Progenitor cell of endocrine pancreas (in vitro differentiated cells): ENCODE measurements at regions not wholly inside any gene's neighbourhood (a gene's known extent, or its start where the extent isn't known, plus 50 kb on each side); places are given as distances from the start of the nearest gene placed in this dataset.

Source experiments
- DNase-seq: peaks from one replicate; pipeline ENCODE4 v3.0.0; 2021; ENCODE audit warnings: low spot score; ENCODE audit not compliant: unreplicated experiment
- H3K27ac Mint-ChIP-seq: 2 replicates; pipeline ENCODE4 v1.8.0; 2021; ENCODE audit warnings: mild to moderate bottlenecking, moderate library complexity, mixed read lengths
- H3K27me3 Mint-ChIP-seq: 2 replicates; pipeline ENCODE4 v1.8.0; 2021; ENCODE audit warnings: mixed read lengths
- H3K36me3 Mint-ChIP-seq: 2 replicates; pipeline ENCODE4 v1.8.0; 2022; ENCODE audit warnings: mixed read lengths; ENCODE audit not compliant: insufficient read depth
- H3K4me1 Mint-ChIP-seq: 2 replicates; pipeline ENCODE4 v1.8.0; 2021; ENCODE audit warnings: low read depth, mixed read lengths
- H3K4me3 Mint-ChIP-seq: 2 replicates; pipeline ENCODE4 v1.8.0; 2021; ENCODE audit warnings: low read depth, mild to moderate bottlenecking, moderate library complexity, mixed read lengths
- H3K9me3 Mint-ChIP-seq: 2 replicates; pipeline ENCODE4 v1.8.0; 2021; ENCODE audit warnings: low read depth, mixed read lengths
- TF ChIP-seq, protein P1 (sequence below): fragments of 200-600 bp; sonication (generic); IDR thresholded peaks from one replicate; pipeline ENCODE4 v1.5.0; 2021; ENCODE audit warnings: antibody characterized with exemption, mild to moderate bottlenecking; ENCODE audit not compliant: unreplicated experiment

DNA sequence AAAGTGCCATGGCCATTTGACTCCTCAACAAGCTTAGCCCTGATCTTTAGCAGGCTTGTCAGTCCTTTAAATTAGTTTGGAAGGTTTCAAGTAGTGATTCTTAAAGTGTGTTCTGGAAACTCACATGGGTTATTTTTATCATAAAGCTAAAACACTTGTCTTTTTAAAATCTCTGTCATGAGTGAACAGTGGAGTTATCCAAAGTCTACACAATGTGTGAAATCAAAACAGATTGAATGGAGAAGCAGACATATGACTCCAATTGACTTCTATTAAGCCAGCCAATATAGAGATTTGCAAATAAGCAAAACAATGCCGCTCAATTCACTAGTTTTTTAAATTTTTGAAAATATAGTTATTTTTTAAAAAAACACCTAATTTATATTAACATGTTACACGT, 53.3 kb upstream of the SORCS3 start:
- Mint-ChIP-seq H3K27ac (no peak overlapping the region), H3K4me3 (no peak overlapping the region), H3K36me3 (no peaks in the 10 kb centered on the region), H3K27me3 (peaks cover 9% of the 10 kb centered on the region), H3K4me1 (no peaks in the 10 kb centered on the region), H3K9me3 (no peaks in the 10 kb centered on the region)
- DNase-seq, result no peak
- TF ChIP-seq, protein P1, sequence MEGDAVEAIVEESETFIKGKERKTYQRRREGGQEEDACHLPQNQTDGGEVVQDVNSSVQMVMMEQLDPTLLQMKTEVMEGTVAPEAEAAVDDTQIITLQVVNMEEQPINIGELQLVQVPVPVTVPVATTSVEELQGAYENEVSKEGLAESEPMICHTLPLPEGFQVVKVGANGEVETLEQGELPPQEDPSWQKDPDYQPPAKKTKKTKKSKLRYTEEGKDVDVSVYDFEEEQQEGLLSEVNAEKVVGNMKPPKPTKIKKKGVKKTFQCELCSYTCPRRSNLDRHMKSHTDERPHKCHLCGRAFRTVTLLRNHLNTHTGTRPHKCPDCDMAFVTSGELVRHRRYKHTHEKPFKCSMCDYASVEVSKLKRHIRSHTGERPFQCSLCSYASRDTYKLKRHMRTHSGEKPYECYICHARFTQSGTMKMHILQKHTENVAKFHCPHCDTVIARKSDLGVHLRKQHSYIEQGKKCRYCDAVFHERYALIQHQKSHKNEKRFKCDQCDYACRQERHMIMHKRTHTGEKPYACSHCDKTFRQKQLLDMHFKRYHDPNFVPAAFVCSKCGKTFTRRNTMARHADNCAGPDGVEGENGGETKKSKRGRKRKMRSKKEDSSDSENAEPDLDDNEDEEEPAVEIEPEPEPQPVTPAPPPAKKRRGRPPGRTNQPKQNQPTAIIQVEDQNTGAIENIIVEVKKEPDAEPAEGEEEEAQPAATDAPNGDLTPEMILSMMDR, result no peak

DNA sequence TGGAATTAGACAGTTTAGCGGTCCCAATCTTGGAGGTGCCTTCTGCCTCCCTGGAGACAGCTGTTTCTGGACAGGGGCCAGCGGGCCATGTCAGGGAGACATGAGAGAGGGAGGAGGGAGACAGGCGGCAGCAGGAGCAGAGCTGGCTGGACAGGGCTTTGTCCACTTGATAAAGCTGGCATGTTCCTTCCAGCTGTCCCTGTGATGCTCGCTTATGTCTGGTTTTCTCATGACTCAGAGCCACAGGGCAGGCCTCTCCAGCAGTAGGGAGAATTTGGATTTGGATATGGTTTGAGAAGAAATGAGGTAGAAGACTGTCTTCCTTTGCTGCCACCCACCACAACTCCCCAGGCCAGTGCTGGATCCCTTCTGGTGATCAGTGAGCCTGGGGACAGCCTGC, 51.7 kb upstream of the SORCS3 start:
- DNase-seq, result no peak
- Mint-ChIP-seq H3K4me1 (no peaks in the 10 kb centered on the region), H3K9me3 (no peaks in the 10 kb centered on the region), H3K27me3 (peaks cover 12% of the 10 kb centered on the region), H3K27ac (no peak overlapping the region), H3K36me3 (no peaks in the 10 kb centered on the region), H3K4me3 (no peak overlapping the region)
- TF ChIP-seq, protein P1, result no peak

DNA sequence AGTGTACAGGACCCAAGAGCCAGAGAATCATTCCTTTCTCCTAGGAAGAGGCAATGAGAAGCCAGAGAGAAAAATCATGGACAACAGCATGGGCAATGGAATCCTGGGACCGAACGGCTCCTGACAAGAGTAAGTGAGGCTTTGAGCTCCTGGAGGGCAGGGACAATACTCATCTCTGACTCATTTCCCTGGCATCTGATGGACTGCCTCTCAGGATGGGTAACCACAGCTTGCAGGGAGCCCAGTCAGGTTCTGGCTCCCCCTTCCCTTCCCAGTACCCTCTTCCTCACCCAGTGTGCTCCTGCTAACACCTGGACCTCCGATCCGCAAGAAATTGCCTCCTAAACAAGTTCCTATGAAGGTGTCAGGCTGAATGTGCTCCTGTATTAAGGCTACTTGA, 51.2 kb upstream of the SORCS3 start:
- Mint-ChIP-seq H3K27ac (no peak overlapping the region), H3K4me3 (no peak overlapping the region), H3K36me3 (no peaks in the 10 kb centered on the region), H3K27me3 (peaks cover 12% of the 10 kb centered on the region), H3K9me3 (no peaks in the 10 kb centered on the region), H3K4me1 (no peaks in the 10 kb centered on the region)
- TF ChIP-seq, protein P1, result no peak
- DNase-seq, result no peak
